22Rv1 (cell line): ENCODE measurements at regions not wholly inside any gene's neighbourhood (a gene's known extent, or its start where the extent isn't known, plus 50 kb on each side); places are given as distances from the start of the nearest gene placed in this dataset.
"Not testable (repeated sequence)": the region's sequence is repeated elsewhere in the genome, so short reads cannot be mapped to it uniquely, and the experiment has no call there.

Experiments
- H3K27ac ChIP-seq: fragments of 450-650 bp; 2 replicates; pipeline ENCODE4 v1.5.1; 2017
- CTCF ChIP-seq: fragments of 450-650 bp; IDR thresholded peaks from 2 replicates; pipeline ENCODE4 v1.5.1; 2017; ENCODE audit warnings: mild to moderate bottlenecking
- ZFX ChIP-seq: fragments of 450-650 bp; IDR thresholded peaks from 2 replicates; pipeline ENCODE4 v1.6.1; 2017; ENCODE audit warnings: antibody characterized with exemption, borderline replicate concordance

DNA sequence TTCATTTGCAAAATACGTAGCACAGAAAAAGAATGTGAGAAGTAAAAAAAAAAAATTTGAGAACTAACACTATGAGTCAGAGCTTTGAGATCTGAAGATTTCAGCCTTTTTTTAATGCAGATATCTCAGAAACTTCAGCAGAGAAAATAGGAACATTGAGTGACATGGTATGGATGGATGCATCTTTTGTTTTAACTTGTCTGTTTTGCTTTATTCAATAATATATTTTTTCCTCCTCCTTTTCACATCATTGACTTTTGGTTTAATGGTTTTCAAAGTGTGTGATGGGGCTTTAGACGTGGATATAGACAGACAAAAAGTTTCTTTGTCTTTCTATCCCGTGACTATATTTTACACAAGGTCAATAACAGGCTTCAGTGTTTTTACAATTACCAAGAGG lies 426.7 kb upstream of the FRG2C start:
- H3K27ac ChIP-seq, result no peak overlapping the region
- TF ChIP-seq ZFX, result no peak
- no peak for TF ChIP-seq CTCF

- H3K27ac ChIP-seq, result not testable (repeated sequence)
These were observed 422.7 kb upstream of the FRG2C start for GRCh38 chr3:75241226-75241962.

GRCh38 chr3:75242012-75242735 lies 422.0 kb upstream of the FRG2C start:
- no peak overlapping the region for H3K27ac ChIP-seq
- TF ChIP-seq CTCF (no peak), ZFX (no peak)

- TF ChIP-seq CTCF (no peak), ZFX (no peak)
- no peak overlapping the region for H3K27ac ChIP-seq
These were observed 415.2 kb upstream of the FRG2C start for GRCh38 chr3:75248974-75249373.

GRCh38 chr3:75254685-75255084 lies 409.4 kb upstream of the FRG2C start:
- H3K27ac ChIP-seq, result no peak overlapping the region
- TF ChIP-seq CTCF (no peak), ZFX (no peak)

- TF ChIP-seq CTCF, result peak; percentile 61
- not testable (repeated sequence) for H3K27ac ChIP-seq
These were observed 405.1 kb upstream of the FRG2C start for GRCh38 chr3:75258825-75259683.

GRCh38 chr3:75260975-75261374 lies 403.2 kb upstream of the FRG2C start:
- not testable (repeated sequence) for H3K27ac ChIP-seq

DNA sequence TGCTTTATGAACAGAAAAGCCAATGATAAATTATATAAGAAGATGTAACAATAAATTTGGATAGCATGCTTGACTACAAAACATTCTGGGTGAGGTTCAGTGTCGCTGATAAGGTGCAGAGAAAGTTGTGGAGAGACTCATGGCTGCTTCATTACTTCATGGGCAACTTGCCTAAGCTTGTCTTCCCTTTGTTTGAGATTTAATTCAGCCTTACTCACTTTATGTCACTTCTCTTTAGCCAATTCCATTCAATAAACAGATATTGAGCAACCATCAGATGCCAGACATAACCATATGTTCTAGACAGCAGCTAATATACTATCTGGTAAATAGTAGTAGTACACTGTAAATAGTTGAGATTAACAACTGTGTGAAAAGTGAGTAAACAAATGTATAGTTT lies 401.5 kb upstream of the FRG2C start:
- TF ChIP-seq CTCF (no peak), ZFX (no peak)
- no peak overlapping the region for H3K27ac ChIP-seq
